Right lobe of liver (tissue), 4 donors: ENCODE measurements at regions not wholly inside any gene's neighbourhood (a gene's known extent, or its start where the extent isn't known, plus 50 kb on each side); places are given as distances from the start of the nearest gene placed in this dataset.

ENCODE experiments used
- CTCF ChIP-seq, 4 donors: fragments of 200-600 bp in 3 of 4; fragments of 450-650 bp in 1 of 4; IDR thresholded peaks; one replicate each; pipeline versions ENCODE4 v1.5.1 to v1.8.0; 2016 to 2022; ENCODE audit warnings: antibody characterized with exemption in 4 of 4, mild to moderate bottlenecking in 2 of 4
- POLR2A ChIP-seq: fragments of 450-650 bp; IDR thresholded peaks from one replicate; pipeline ENCODE4 v1.6.1; 2017; ENCODE audit warnings: antibody characterized with exemption, mild to moderate bottlenecking
- donor health status: DM: no; HTN: no; CAD: no.
- donor health status: DM: no; HTN: no; CAD: no.
- donor health status: DM: no; HTN: yes; CAD: no.

DNA sequence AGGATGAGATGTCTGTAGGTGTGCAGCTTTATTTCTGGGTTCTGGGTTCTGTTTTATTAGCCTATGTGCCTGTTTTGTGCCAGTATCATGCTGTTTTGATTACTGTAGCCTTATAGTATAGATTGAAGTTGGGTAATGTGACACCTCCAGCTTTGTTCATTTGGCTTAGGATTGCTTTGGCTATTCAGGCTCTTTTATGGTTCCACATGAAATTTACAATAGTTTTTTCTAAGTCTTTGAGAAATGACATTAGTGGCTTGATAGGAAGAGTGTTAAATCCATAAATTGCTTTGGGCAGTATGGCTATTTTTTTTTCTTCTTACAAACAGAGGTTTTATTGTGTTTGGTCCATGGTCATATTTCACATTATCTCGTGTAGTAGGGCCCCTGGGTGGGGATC, 285.8 kb upstream of the GADL1 start:
- TF ChIP-seq CTCF (IDR thresholded peaks at IDR 0.05) = no peak
- no peak for TF ChIP-seq POLR2A
